ENCODE measurements at regions not wholly inside any gene's neighbourhood (a gene's known extent, or its start where the extent isn't known, plus 50 kb on each side); places are given as distances from the start of the nearest gene placed in this dataset.

DNA sequence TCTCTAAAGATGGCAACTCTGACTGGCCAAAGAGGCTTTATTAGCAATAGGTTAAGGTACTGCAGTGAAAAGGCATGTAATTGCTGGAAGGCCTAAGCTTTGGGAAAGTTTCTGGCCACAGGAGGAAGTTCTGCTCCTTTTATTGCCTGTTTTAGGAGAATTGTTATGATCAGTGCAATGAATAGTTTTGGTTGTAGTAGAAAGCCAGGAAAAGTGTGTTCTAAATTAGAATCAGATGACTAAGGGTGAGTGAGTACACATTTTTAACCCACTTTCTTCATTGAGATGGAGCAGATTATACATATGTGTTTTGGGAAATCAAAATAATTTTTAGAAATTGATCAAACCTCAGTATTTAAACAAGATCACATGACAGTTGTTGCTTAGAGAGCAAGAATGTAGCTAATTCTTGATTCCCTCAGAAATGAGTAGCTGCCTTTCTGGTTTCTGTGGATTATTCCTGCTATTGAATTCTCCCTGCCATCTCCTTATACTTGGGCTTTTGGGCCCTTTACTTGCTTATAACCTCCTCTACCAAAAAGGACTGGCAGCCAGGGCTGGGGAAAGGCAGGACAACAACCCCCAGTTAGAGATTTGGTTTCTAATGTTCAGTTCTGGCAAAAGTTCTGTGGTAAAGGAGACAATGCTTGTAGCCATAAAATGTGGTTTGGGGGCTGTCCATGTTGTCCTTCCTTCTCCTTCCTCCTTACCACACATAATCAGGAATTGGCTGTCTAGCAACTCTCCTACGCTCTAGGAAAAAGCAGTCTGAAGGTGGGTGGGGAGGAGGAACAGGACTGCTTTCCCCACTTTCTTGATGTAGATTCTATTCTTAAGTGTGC lies 217.1 kb downstream of the SLC38A4 start:
- TF ChIP-seq EP300 (IDR thresholded peaks at IDR 0.05) = no peak
- TF ChIP-seq POLR2A (IDR thresholded peaks at IDR 0.05) = no peak
- no peak for TF ChIP-seq POLR2AphosphoS5 (IDR thresholded peaks at IDR 0.05)
- TF ChIP-seq, protein P1, sequence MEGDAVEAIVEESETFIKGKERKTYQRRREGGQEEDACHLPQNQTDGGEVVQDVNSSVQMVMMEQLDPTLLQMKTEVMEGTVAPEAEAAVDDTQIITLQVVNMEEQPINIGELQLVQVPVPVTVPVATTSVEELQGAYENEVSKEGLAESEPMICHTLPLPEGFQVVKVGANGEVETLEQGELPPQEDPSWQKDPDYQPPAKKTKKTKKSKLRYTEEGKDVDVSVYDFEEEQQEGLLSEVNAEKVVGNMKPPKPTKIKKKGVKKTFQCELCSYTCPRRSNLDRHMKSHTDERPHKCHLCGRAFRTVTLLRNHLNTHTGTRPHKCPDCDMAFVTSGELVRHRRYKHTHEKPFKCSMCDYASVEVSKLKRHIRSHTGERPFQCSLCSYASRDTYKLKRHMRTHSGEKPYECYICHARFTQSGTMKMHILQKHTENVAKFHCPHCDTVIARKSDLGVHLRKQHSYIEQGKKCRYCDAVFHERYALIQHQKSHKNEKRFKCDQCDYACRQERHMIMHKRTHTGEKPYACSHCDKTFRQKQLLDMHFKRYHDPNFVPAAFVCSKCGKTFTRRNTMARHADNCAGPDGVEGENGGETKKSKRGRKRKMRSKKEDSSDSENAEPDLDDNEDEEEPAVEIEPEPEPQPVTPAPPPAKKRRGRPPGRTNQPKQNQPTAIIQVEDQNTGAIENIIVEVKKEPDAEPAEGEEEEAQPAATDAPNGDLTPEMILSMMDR (IDR thresholded peaks at IDR 0.05) = no peak
- Histone ChIP-seq H3K4me3 (no peak overlapping the region), H3K4me1 (peaks cover 0 to 5% (median 0%) of the 10 kb centered on the region in 4 donors), H3K27me3 (no peaks in the 10 kb centered on the region), H3K9me3 (no peaks in the 10 kb centered on the region), H3K27ac (peak overlapping the region in 1 of 4 donors; percentile 38), H3K36me3 (no peaks in the 10 kb centered on the region)
- DNase-seq (no peak), ATAC-seq (ENCODE audit: low FRiP score in 2 of 2) (peak in 1 of 2 donors; percentile 49)
- 67 to 81% methylated on average over 1 of the region's 1 CpG for WGBS, 2 donors

DNA sequence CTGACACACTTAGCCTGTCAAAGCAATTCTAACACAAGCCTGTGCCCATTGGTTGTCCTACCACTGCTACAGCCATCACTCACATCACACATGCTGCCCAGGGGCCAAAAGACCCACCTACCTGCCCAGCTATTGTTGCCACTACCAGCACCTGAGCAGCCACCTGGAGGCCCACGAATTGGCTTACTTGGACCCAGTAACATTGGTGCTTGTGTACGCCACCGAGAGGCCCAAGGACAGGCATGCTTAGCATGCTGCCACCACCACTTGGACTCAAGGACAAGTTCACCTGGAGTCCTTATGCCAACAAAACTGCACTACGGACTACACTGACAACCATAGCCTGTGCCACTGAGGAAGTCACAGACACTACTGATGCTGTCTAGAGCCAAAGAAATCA lies 221.1 kb downstream of the SLC38A4 start:
- WGBS, 2 donors = 88% methylated on average over 4 of the region's 4 CpGs; no CpG with 5 or more reads in 1 of the 2 donors
- DNase-seq = no peak
- no peak for ATAC-seq (ENCODE audit: low FRiP score in 2 of 2)

DNA sequence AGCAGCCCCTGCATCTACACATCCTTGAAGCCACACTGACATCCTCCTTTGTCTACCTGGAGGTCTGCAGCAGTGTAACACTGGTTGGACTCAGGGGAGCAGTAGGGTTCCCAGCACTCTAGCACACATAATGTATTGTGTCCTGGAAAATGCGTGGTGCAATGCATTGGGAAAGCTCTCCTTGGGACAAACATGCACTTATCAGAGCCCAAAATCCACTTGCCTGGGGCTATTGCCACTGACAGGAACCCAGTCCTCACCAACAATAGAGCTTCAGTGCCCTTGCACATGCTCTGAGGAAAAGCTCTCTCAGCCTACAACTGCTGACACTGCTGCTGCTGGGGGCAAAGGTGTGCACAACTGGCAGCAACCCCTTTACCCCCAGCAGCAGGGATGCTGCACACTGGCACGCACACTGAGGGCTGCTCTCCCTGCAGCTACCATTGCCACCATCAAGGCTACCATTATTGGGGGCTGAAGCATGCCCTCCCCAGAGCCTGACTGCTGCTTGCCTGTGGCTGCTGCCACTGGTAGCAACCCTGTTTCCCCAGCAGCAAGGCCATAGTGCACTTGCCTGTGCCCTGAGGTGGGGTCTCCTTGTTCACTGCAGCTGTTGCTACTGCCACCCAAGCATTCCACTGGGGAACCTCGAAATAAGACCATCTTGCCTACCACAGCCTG lies 221.9 kb downstream of the SLC38A4 start:
- ATAC-seq (ENCODE audit: low FRiP score in 2 of 2) = no peak
- WGBS, 2 donors = 87 to 89% methylated on average over 2 to 3 of the region's 3 CpGs
- Histone ChIP-seq H3K4me1 (peaks cover 0 to 2% (median 0%) of the 10 kb centered on the region in 4 donors), H3K4me3 (no peak overlapping the region), H3K9me3 (no peaks in the 10 kb centered on the region), H3K36me3 (no peaks in the 10 kb centered on the region), H3K27ac (no peak overlapping the region), H3K27me3 (no peaks in the 10 kb centered on the region)
- TF ChIP-seq POLR2A (IDR thresholded peaks at IDR 0.05) = no peak
- TF ChIP-seq POLR2AphosphoS5 (IDR thresholded peaks at IDR 0.05) = no peak
- TF ChIP-seq EP300 (IDR thresholded peaks at IDR 0.05) = no peak
- TF ChIP-seq, protein P1 (IDR thresholded peaks at IDR 0.05) = no peak
- DNase-seq = peak in 1 of 2 donors; percentile 16

More for the DNA sequence above, 221.1 kb downstream of the SLC38A4 start:
- no peaks in the 10 kb centered on the region for H3K36me3 ChIP-seq
- no peaks in the 10 kb centered on the region for H3K27me3 ChIP-seq
- H3K4me1 ChIP-seq = peaks cover 0 to 5% (median 0%) of the 10 kb centered on the region in 4 donors
- TF ChIP-seq, protein P1 (IDR thresholded peaks at IDR 0.05) = no peak
- TF ChIP-seq POLR2A (IDR thresholded peaks at IDR 0.05) (no peak), POLR2AphosphoS5 (IDR thresholded peaks at IDR 0.05) (no peak), EP300 (IDR thresholded peaks at IDR 0.05) (no peak)
- H3K9me3 ChIP-seq = no peaks in the 10 kb centered on the region
- H3K4me3 ChIP-seq = no peak overlapping the region
- no peak overlapping the region for H3K27ac ChIP-seq

DNA sequence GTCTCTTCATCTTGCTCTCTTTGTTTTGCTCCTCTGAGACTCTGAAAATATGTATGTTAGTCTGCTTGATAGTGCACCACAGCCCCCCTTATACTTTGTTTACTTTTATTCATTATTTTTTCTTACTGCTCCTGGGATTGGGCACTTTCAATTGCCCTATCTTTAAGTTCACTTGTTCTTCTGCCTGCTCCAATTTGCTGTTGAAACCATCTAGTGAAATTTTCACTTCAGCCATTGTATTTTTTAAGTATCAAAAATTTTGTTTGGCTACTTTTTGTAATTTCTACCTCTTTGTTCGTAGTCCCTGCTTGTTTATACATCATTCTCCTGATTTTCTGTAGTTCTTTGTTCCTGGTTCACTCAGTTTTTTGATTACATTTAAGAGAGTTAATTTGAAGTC lies 223.3 kb downstream of the SLC38A4 start:
- no peak overlapping the region for H3K27ac ChIP-seq
- DNase-seq = no peak
- no peaks in the 10 kb centered on the region for H3K4me1 ChIP-seq
- no peaks in the 10 kb centered on the region for H3K36me3 ChIP-seq
- no peaks in the 10 kb centered on the region for H3K27me3 ChIP-seq
- H3K9me3 ChIP-seq = no peaks in the 10 kb centered on the region
- no peak overlapping the region for H3K4me3 ChIP-seq
- TF ChIP-seq EP300 (IDR thresholded peaks at IDR 0.05) (no peak), POLR2AphosphoS5 (IDR thresholded peaks at IDR 0.05) (no peak), POLR2A (IDR thresholded peaks at IDR 0.05) (no peak)
- TF ChIP-seq, protein P1 (IDR thresholded peaks at IDR 0.05) = no peak
- no peak for ATAC-seq (ENCODE audit: low FRiP score in 2 of 2)
- WGBS, 2 donors = 88 to 93% methylated on average over 1 of the region's 1 CpG

Data from upper lobe of left lung (tissue), 6 donors.